ENCODE measurements at regions not wholly inside any gene's neighbourhood (a gene's known extent, or its start where the extent isn't known, plus 50 kb on each side); places are given as distances from the start of the nearest gene placed in this dataset.

DNA sequence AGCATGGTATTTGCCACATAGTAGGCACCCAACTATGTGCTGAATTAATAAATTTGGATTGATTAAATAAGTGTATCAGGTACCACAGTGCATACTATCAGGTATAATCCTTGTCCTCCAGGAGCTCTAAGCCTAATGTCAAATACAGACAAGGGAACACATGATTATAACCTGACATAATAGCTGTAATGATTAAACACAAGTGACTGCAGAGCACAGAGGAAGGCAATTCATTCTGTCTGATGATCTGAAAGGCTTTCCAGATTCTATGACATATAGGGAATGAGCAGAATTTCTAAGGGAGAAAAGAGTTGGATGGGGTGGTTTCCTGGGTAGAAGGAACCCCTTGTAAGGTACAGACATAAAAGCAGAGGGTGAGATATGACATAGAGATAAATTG, 273.5 kb downstream of the KIF2B start:
- TF ChIP-seq CTCF (IDR thresholded peaks at IDR 0.05; ENCODE audit: control extremely low read depth in 1 of 3, insufficient read depth in 1 of 3, low read depth in 1 of 3, low read length in 3 of 3) (no peak), RNF2 (IDR thresholded peaks at IDR 0.05; ENCODE audit: borderline replicate concordance, low read depth, low read length, missing control alignments, poor library complexity, severe bottlenecking) (no peak), POLR2AphosphoS5 (IDR thresholded peaks at IDR 0.05; ENCODE audit: low read depth, low read length) (no peak), GTF2F1 (IDR thresholded peaks at IDR 0.05; ENCODE audit: borderline replicate concordance, low read depth, low read length) (no peak), POLR2A (IDR thresholded peaks at IDR 0.05; ENCODE audit: control extremely low read depth in 1 of 2, low read depth in 2 of 2, low read length in 2 of 2) (no peak), TEAD4 (IDR thresholded peaks at IDR 0.05; ENCODE audit: low read depth, low read length) (no peak), ATF2 (IDR thresholded peaks at IDR 0.05; ENCODE audit: low read length) (no peak), CREB1 (IDR thresholded peaks at IDR 0.05) (no peak), ZNF274 (IDR thresholded peaks at IDR 0.05; ENCODE audit: borderline replicate concordance, extremely low read depth, low read length) (no peak), EZH2 (IDR thresholded peaks at IDR 0.05; ENCODE audit: low read depth, low read length, severe bottlenecking) (no peak), TAF1 (IDR thresholded peaks at IDR 0.05; ENCODE audit: low read depth, low read length) (no peak), TCF12 (IDR thresholded peaks at IDR 0.05; ENCODE audit: low read depth, low read length) (no peak), SUZ12 (IDR thresholded peaks at IDR 0.05; ENCODE audit: low read length) (no peak)
